Suprapubic skin (tissue), 4 donors: ENCODE measurements at regions not wholly inside any gene's neighbourhood (a gene's known extent, or its start where the extent isn't known, plus 50 kb on each side); places are given as distances from the start of the nearest gene placed in this dataset.

ENCODE experiments used
- DNase-seq, 2 donors: peaks; one replicate each; pipeline ENCODE4 v3.0.0-alpha.2; 2019; ENCODE audit warnings: low spot score in 2 of 2
- H3K27ac ChIP-seq: fragments of 200-600 bp; sonication (generic); one replicate; pipeline ENCODE4 v1.5.1; 2019
- H3K27me3 ChIP-seq: fragments of 200-600 bp; sonication (generic); one replicate; pipeline ENCODE4 v1.5.1; 2019
- H3K36me3 ChIP-seq: fragments of 200-600 bp; sonication (generic); one replicate; pipeline ENCODE4 v1.5.1; 2019
- H3K4me1 ChIP-seq: fragments of 200-600 bp; sonication (generic); one replicate; pipeline ENCODE4 v1.5.1; 2019
- H3K4me3 ChIP-seq: fragments of 200-600 bp; sonication (generic); one replicate; pipeline ENCODE4 v1.5.1; 2019; ENCODE audit warnings: mild to moderate bottlenecking
- H3K9me3 ChIP-seq: fragments of 200-600 bp; sonication (generic); one replicate; pipeline ENCODE4 v1.5.1; 2019
- EP300 ChIP-seq: sonication (generic); formaldehyde crosslinking; IDR thresholded peaks from one replicate; pipeline ENCODE4 v1.6.1; 2017; ENCODE audit warnings: antibody characterized with exemption
- POLR2A ChIP-seq, 2 donors: fragments of 450-650 bp; IDR thresholded peaks; one replicate each; pipeline ENCODE4 v1.6.1; 2017; ENCODE audit warnings: antibody characterized with exemption in 2 of 2, mild to moderate bottlenecking in 2 of 2, moderate library complexity in 2 of 2
- POLR2AphosphoS5 ChIP-seq, 3 donors: sonication (generic); formaldehyde crosslinking; IDR thresholded peaks; one replicate each; pipeline ENCODE4 v1.6.1; 2017; ENCODE audit warnings: antibody characterized with exemption in 3 of 3
- WGBS: methylation state at CpG from one replicate; pipeline ENCODE4 v1.1.5; 2018; 5-methylcytosine and 5-hydroxymethylcytosine counted together
- TF ChIP-seq, protein P1 (sequence below), 2 donors: fragments of 200-600 bp in 1 of 2; fragments of 450-650 bp in 1 of 2; sonication (generic) in 1 of 2; IDR thresholded peaks; one replicate each; pipeline ENCODE4 v1.5.1; 2016 to 2019; ENCODE audit warnings: antibody characterized with exemption in 2 of 2, mild to moderate bottlenecking in 1 of 2, moderate library complexity in 1 of 2

GRCh38 chr6:94658929-94659328, 918.4 kb upstream of the MANEA start:
- no peaks in the 10 kb centered on the region for H3K27me3 ChIP-seq
- H3K9me3 ChIP-seq = peaks cover 6% of the 10 kb centered on the region
- TF ChIP-seq POLR2A (IDR thresholded peaks at IDR 0.05) (no peak), EP300 (no peak), POLR2AphosphoS5 (IDR thresholded peaks at IDR 0.05) (no peak)
- TF ChIP-seq, protein P1, sequence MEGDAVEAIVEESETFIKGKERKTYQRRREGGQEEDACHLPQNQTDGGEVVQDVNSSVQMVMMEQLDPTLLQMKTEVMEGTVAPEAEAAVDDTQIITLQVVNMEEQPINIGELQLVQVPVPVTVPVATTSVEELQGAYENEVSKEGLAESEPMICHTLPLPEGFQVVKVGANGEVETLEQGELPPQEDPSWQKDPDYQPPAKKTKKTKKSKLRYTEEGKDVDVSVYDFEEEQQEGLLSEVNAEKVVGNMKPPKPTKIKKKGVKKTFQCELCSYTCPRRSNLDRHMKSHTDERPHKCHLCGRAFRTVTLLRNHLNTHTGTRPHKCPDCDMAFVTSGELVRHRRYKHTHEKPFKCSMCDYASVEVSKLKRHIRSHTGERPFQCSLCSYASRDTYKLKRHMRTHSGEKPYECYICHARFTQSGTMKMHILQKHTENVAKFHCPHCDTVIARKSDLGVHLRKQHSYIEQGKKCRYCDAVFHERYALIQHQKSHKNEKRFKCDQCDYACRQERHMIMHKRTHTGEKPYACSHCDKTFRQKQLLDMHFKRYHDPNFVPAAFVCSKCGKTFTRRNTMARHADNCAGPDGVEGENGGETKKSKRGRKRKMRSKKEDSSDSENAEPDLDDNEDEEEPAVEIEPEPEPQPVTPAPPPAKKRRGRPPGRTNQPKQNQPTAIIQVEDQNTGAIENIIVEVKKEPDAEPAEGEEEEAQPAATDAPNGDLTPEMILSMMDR (IDR thresholded peaks at IDR 0.05) = no peak
- WGBS = 92% methylated on average over 4 of the region's 4 CpGs
- H3K4me3 ChIP-seq = no peak overlapping the region
- H3K27ac ChIP-seq = no peak overlapping the region
- DNase-seq = no peak
- H3K36me3 ChIP-seq = no peaks in the 10 kb centered on the region
- H3K4me1 ChIP-seq = no peaks in the 10 kb centered on the region

DNA sequence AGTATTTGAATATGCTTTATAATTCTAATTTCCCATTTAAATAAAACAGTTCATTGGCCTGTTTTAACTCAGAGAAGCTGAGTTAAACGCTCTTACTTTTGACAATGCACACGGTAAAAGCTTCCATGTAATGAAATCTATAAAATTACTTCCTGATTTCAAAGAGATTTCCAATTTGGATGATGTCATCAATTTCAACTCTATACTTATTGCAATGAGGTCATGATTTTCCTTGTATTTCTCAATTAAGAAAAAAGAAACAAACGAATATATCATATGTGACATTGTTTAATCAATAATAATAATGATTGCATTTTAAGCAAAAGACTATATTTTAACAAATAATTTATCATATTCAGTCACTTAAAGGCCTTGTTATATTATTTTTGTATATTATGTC, 926.1 kb upstream of the MANEA start:
- no peaks in the 10 kb centered on the region for H3K27me3 ChIP-seq
- no peak overlapping the region for H3K27ac ChIP-seq
- no peaks in the 10 kb centered on the region for H3K4me1 ChIP-seq
- TF ChIP-seq POLR2A (IDR thresholded peaks at IDR 0.05) (no peak), POLR2AphosphoS5 (IDR thresholded peaks at IDR 0.05) (no peak)
- 83% methylated on average over 3 of the region's 3 CpGs for WGBS
- H3K9me3 ChIP-seq = peaks cover 6% of the 10 kb centered on the region
- no peak for DNase-seq
- H3K36me3 ChIP-seq = no peaks in the 10 kb centered on the region
- no peak overlapping the region for H3K4me3 ChIP-seq

DNA sequence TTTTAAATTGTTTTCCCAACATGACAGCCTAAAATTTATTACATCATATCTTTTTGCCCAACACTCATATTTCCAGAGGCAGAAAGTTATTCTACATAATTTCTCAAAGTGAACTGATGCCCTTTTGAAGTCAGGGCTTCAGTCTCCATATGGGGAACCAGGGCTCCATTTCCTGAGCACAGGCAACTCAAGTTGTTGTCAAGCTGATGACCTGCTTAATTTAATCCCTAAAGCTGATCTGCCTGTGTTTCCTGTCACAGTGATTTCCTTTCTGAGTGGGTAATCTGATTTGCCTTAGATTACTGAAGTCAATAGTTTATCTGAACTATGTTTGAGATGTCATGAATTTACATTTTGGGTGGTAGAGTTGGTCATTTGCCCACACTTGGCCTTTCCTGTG, 932.1 kb upstream of the MANEA start:
- H3K36me3 ChIP-seq = no peaks in the 10 kb centered on the region
- DNase-seq = no peak
- H3K9me3 ChIP-seq = no peaks in the 10 kb centered on the region
- H3K27ac ChIP-seq = no peak overlapping the region
- no peak overlapping the region for H3K4me3 ChIP-seq
- H3K4me1 ChIP-seq = no peaks in the 10 kb centered on the region
- no peak for TF ChIP-seq EP300
- TF ChIP-seq, protein P1 (IDR thresholded peaks at IDR 0.05) = no peak
- no peak for TF ChIP-seq POLR2AphosphoS5 (IDR thresholded peaks at IDR 0.05)
- no peak for TF ChIP-seq POLR2A (IDR thresholded peaks at IDR 0.05)
- H3K27me3 ChIP-seq = no peaks in the 10 kb centered on the region

DNA sequence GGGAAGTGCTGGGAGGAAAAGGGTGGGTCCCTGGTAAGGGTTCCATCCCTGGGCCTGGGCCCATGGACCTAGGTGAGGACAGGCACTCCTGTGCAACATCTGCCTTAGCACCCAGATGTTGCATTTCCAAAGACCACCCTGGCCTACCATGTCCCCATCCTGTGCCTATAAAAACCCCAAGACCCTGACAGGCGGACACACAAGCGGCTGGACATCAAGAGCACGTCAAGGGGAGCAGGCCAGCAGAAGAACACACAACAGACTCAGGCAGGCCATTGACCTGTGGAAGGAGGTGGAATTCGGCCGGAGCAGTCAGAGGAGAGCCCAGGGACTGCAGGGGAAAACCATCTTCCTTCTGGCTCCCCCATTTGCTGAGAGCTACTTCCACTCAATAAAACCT, 937.8 kb upstream of the MANEA start:
- TF ChIP-seq POLR2AphosphoS5 (IDR thresholded peaks at IDR 0.05) = no peak
- TF ChIP-seq EP300 = no peak
- TF ChIP-seq POLR2A (IDR thresholded peaks at IDR 0.05) = no peak
- DNase-seq = no peak
- 85% methylated on average over 5 of the region's 5 CpGs for WGBS
- H3K27ac ChIP-seq = no peak overlapping the region
- H3K9me3 ChIP-seq = no peaks in the 10 kb centered on the region
- no peak overlapping the region for H3K4me3 ChIP-seq
- no peaks in the 10 kb centered on the region for H3K4me1 ChIP-seq
- H3K27me3 ChIP-seq = no peaks in the 10 kb centered on the region
- H3K36me3 ChIP-seq = no peaks in the 10 kb centered on the region

- H3K4me3 ChIP-seq = no peak overlapping the region
- no peaks in the 10 kb centered on the region for H3K27me3 ChIP-seq
- WGBS = 31% methylated on average over 4 of the region's 4 CpGs
- TF ChIP-seq, protein P1 (IDR thresholded peaks at IDR 0.05) = no peak
- no peak for TF ChIP-seq POLR2AphosphoS5 (IDR thresholded peaks at IDR 0.05)
- H3K9me3 ChIP-seq = no peaks in the 10 kb centered on the region
- H3K27ac ChIP-seq = no peak overlapping the region
- no peak for DNase-seq
- H3K36me3 ChIP-seq = no peaks in the 10 kb centered on the region
- no peaks in the 10 kb centered on the region for H3K4me1 ChIP-seq
Observed at GRCh38 chr6:94636780-94637385, 940.5 kb upstream of the MANEA start.

GRCh38 chr6:94623586-94623985, 953.7 kb upstream of the MANEA start:
- Histone ChIP-seq H3K27ac (no peak overlapping the region), H3K4me1 (no peaks in the 10 kb centered on the region), H3K4me3 (no peak overlapping the region), H3K27me3 (no peaks in the 10 kb centered on the region), H3K36me3 (no peaks in the 10 kb centered on the region), H3K9me3 (no peaks in the 10 kb centered on the region)
- DNase-seq = no peak
- TF ChIP-seq POLR2A (IDR thresholded peaks at IDR 0.05) (no peak), POLR2AphosphoS5 (IDR thresholded peaks at IDR 0.05) (no peak), EP300 (no peak)
- TF ChIP-seq, protein P1 (IDR thresholded peaks at IDR 0.05) = no peak
